ENCODE measurements at regions not wholly inside any gene's neighbourhood (a gene's known extent, or its start where the extent isn't known, plus 50 kb on each side); places are given as distances from the start of the nearest gene placed in this dataset.

- no peak for DNase-seq (ENCODE audit: low read depth)
Observed at GRCh38 chr16:73823205-73823849, 473.3 kb upstream of the PSMD7 start.

- no peak for DNase-seq (ENCODE audit: low read depth)
Observed at GRCh38 chr16:73817526-73818324, 478.9 kb upstream of the PSMD7 start.

DNA sequence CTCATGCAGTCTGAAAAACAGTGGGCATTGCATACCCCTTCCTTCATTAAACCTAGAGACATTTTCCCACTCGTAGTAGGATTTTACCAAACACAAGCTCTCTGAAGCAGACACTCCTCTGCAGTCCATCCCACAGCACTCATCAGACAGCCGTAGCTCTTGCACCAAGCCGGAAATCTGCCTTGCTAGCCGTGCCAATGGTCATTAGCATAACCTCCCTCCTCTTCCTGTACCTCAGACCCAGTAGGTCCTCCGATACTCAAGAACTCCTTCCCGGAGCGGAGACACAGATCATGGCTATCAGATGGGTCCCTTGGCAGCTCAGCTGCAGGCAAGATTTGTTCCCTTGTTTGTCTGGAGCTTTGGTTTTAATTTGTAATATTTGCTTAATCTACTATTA lies 483.1 kb upstream of the PSMD7 start:
- DNase-seq (ENCODE audit: low read depth) = no peak

DNA sequence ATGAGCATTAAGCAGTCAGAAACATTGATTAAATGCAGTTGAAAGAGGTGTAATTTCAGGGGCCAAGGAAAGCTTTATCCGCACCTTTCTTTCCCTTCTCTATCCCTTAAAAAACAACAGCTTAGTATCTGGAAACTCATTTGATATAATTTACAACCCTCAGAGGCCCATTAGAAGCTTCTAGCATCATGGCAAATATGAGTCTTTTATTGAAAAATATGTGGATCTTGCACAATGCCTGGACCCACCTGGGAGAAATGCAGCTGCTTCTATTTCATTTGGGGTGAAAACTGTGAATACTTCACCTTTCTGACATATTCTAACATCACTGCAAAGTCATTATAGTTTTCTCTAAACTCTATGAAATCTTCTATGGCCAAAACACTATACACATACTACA lies 492.2 kb upstream of the PSMD7 start:
- no peak for DNase-seq (ENCODE audit: low read depth)

DNA sequence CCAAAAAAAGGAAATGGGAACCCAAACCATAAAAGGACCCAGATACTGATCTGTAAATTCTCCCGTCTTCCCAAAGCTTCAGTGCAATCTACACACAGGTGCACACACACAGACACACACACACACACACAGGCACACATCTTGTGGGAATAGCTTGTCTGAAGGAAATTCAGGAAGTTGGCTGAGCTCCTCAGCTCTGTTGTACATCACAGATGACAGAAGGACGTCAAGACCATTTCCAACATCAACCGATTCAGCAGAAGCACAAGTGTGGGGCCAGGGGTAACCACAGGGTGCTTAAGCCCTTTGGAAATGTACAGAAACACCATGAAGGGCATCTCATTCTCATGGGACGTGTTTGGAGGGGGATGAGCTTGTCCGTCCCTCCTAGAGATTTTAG lies 498.1 kb upstream of the PSMD7 start:
- no peak for DNase-seq (ENCODE audit: low read depth)

DNA sequence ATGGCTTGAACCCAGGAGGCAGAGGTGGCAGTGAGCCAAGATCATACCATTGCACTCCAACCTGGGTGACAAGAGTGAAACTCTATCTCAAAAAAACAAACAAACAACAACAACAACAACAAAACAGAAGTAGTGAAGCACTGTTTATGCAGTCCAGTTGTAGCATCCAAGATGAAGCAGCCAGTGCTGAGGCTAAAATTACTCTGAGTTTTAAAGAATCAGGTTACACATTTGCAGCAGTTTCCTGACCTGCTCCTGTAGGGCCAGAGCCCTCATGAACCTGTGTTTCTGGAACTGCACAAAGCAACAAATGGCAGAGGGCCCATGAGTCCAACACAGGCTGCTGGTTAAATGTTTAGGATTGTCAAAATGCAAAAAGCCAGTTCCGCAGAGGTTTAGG lies 499.5 kb upstream of the PSMD7 start:
- DNase-seq (ENCODE audit: low read depth) = no peak

DNA sequence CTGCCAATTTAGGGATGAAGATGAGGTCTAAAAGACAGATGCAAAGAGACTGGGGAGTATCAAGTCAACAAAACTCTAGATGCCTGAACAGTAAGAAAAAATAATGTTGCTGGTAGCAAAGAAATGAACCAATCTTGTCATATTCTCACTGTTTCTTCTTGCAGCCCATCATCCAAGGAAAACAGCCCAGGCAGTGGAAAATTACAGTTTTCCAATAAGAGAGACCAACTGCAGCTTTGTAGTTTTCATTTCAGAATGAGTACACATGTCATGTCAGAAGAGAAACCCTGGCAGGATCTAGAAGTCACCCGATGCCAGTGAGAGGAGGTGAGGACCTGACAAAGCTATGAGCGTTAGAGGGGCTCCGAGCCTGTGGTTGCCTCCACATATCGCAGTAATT lies 500.4 kb upstream of the PSMD7 start:
- DNase-seq (ENCODE audit: low read depth) = no peak

DNA sequence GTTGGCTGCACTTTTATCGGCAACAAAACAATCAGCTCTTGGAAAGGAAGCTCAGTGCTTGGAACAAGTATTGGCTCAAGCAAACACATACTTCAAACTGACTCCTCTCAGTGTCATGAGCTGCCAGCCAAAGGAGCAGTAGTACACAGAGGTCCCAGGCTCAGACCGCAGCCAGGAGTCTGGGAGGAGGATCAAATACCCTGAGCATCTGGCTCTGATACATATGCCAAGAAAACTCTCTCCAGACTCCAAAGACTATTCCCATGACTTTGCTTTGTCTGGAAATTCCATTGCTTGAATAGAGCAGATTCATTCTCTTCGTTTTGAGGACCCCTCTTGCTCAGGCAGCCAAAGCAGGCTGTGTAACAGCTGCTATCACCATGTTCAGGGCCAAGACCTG lies 501.6 kb upstream of the PSMD7 start:
- DNase-seq (ENCODE audit: low read depth) = no peak

- no peak for DNase-seq (ENCODE audit: low read depth)
Observed at GRCh38 chr16:73793871-73794437, 502.7 kb upstream of the PSMD7 start.

DNA sequence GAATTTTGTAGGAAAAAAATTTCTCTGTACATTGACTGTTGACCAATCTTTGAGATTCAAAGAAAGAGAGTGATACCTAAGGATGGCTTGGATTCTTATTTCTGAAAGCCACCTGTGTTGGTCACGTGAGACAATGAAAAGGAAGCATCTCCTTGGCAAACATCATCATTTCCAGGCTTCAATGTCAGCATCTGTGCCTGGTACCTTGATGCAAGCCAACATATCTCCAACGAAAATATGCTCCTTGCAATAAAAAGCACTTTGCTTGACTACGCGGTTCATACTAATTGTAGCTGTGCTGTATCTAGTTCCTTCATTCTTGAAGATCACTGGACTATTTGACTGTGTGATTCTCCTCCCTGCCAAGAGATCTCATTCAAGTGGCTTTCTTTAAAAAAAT lies 503.4 kb upstream of the PSMD7 start:
- no peak for DNase-seq (ENCODE audit: low read depth)

DNA sequence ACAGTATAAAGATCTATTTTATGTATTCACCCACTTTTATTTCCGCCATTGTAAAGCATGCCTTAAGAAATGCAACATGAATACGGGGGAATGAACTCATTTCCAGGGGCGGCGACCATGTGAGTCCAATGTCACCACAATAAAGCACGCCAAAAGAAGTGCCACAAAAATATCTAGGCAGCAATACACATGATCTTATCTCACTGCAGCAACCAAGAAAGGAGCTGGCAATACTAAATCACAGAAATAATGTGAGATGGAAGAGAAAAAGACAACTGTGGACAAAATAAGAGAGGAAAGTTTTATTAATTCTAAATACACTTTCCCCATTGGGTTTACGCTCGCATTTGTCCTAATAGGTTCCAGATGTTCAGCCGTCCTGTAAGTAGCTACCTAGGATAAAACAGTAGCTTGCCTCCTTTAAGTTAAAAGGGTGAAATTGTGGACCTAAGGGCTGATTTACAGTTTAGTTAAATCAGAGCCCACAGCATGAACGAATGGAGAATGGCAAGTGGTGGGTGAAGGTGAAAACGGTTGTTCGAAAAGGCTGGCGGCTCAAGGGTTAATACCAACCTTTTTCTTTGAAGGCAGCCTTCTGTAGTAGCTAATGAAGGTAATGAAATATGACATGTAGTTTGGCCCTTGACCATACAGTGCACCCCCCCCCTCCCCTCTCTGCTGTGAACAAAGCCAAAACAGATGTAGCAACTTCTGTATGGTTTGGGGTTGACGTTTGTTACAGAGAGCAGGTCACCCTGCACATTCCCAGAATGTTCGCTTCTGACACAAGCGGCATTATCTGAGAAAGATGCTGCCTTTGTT lies 504.2 kb upstream of the PSMD7 start:
- DNase-seq (ENCODE audit: low read depth) = no peak

DNA sequence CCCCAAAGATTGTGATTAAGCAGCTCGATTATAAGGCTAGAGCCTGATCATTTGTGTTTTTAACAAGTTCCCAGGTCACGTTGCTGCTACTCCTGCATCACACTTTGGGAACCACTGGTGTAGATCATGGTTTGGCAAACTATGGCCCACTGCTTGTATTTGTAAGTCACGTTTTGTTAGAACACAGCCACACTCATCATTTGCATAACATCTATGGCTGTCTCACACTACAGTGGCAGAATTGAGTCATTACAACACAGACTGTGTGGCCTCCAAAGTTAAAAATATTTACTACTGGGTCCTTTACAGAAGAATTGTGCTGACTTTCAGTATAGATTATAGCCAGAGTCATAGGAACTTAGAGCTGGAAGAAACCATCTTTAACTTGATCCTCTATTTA lies 515.3 kb upstream of the PSMD7 start:
- DNase-seq (ENCODE audit: low read depth) = no peak

DNA sequence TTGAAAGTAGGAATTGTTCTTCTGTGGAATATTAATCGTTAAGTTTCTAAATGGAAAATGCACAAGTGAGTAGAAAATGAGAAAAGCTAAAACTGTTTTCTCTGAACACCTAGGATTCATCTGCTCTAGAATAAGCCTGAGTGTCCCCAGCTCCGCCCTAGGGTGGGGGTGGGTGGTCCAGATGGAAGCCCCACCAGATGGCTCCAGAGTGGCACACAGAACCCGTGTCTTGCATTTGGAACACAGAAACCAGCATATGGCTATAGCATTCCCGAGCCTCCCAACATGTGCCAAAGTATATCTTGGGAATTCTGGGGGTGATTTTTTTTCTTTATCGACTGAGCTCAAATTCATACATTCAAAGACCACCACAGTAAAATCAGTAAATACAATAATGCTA lies 517.7 kb upstream of the PSMD7 start:
- no peak for DNase-seq (ENCODE audit: low read depth)

DNA sequence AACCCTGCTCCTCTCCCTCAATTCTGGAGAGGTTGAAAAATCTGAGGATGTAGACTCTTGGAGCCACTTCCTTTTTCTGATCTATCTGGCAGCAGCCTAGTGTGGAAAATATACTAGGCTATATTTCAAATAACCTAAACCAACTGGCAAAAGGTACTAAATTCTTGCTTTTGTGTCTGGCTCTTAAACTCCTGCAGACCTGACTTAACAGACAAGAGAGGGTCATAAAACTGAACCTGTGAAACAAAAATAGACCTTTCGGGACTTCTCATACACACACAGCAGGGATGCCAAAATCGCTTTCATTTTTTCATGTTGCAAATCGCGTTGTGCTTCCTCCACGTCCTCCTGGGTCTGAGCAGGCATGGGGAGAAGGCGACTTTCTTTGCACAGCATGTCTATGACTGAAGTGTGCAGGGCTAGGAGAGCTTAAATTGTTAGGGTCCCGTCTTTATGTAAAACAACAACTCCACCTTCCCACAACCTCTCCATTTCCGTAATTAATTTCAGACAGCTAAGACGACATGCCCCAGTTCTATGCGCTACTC lies 520.7 kb upstream of the PSMD7 start:
- no peak for DNase-seq (ENCODE audit: low read depth)

- no peak for DNase-seq (ENCODE audit: low read depth)
Observed at GRCh38 chr16:73771196-73772064, 525.2 kb upstream of the PSMD7 start.

GRCh38 chr16:73768786-73769203 lies 527.8 kb upstream of the PSMD7 start:
- no peak for DNase-seq (ENCODE audit: low read depth)

GRCh38 chr16:73764321-73764720 lies 532.3 kb upstream of the PSMD7 start:
- DNase-seq (ENCODE audit: low read depth) = no peak

DNA sequence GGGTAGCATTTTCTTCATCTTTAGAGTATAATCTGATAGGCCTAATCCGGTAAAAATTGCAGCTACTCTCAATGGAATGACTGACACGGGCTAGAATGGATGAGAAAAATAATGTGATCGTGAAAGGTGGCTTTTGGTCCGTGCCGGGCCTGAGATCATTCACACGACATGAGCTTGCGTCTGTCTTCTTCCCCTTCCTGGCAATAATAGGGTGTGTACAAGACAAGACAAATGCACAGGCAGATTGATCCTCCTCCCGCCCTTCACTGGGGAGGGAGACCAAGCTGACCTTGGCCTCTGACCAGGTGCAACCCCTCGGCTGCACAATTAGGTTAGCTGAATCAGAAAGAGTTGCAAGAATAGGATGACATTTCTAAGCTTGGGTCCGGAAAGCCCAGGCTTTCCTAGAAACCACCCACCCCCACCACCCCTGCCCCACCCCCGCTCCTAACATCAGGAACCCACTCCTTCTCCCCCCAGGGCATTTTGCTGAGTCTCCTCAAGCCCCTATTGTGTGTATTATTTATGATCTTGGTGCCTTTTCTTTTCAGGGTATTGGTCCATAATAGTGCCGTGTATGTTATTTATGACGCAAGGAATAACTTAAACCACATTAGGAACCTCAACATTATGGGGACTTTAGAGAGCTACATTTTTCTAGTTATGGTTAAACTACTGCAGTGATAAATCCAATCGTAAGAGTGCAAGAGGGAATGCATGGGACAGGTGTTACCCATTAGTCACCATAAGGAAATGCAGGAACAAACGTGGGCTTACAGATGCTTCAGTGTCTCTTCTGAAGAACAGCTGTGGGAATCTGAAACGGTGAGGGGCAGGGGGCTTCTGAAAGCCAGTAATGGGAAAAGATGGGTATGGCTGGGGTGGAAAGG lies 540.1 kb upstream of the PSMD7 start:
- DNase-seq (ENCODE audit: low read depth) = no peak

GRCh38 chr16:73753931-73754330 lies 542.7 kb upstream of the PSMD7 start:
- DNase-seq (ENCODE audit: low read depth) = no peak

- no peak for DNase-seq (ENCODE audit: low read depth)
Observed at GRCh38 chr16:73750639-73751038, 546.0 kb upstream of the PSMD7 start.
